ENCODE measurements at regions not wholly inside any gene's neighbourhood (a gene's known extent, or its start where the extent isn't known, plus 50 kb on each side); places are given as distances from the start of the nearest gene placed in this dataset.

DNA sequence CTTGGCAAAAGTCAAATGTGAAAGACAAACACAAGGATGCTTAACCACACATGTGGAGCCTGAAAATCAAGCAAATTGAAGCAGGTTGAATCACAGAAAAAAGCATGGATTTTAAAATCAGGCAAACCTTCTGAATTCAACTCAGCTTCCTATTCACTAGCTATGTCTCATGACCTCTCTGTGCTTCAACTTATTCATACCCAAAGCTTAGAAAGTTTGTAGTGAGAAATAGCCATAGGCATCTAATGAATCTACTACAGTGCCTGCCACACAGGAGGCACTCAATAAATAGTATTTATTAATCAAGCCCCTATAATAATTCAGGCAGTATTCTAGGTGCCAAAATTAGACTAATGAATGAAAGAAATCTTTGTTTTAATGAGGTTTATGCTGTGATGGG lies 112.2 kb upstream of the TNFAIP3 start:
- FAIRE-seq (no peak), DNase-seq (ENCODE audit: low spot score) (no peak)

DNA sequence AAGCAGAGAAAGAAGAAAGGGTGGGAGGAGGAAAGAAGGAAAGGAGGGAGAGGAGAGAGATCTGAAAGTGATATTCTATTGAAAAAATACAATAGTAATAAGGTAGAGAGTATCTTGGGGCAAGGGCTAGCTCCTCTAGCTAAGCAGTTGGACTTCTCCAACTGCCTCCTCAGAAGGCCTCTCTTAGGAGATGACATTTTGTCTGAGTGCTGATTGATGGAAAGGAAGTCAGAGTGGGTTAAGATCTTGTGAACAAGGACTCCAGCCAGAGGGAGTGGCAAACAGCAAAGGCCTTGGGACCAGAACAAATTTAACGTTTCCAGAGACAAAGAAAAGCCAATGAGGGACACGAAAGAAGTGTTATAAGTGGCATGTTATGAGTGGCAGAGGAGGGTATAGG lies 111.8 kb upstream of the TNFAIP3 start:
- no peak for DNase-seq (ENCODE audit: low spot score)
- FAIRE-seq: no peak

DNA sequence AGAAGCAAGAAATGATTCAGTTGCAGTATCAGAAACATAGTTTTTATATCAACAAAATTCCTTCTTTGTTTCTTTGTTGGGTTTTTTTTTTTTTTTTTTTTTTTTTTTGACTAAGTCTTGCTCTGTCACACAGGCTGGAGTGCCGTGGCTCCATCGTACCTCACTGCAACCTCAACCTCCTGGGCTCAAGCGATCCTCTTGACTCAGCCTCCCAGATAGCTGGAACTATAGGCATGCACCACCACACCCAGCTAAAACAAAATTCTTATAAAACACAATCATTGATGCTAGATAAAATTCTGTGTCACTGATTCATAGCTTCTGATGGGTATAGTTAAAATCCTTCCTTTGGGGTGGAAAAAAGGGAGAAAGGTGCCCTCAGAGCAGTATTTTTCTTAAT lies 110.3 kb upstream of the TNFAIP3 start:
- FAIRE-seq (no peak), DNase-seq (ENCODE audit: low spot score) (no peak)

DNA sequence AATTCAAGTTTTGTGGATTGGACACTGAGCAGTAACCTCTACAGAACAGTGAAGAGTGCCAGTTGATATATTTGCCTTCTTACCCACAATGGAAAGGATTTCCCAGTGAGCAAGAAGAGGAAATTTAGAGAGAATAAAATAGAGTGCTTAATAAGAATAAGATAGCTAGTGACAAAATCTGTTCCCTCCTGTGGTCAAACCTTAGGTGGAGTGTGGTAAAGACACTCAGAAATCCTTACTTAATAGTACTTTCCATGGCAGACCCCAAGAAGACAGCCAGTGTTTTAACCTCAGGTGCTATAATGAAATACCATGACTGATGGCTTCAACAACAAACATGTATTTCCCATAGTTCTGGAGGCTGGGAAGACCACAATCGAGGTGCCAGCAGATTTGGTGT lies 108.4 kb upstream of the TNFAIP3 start:
- no peak for FAIRE-seq
- no peak for DNase-seq (ENCODE audit: low spot score)

DNA sequence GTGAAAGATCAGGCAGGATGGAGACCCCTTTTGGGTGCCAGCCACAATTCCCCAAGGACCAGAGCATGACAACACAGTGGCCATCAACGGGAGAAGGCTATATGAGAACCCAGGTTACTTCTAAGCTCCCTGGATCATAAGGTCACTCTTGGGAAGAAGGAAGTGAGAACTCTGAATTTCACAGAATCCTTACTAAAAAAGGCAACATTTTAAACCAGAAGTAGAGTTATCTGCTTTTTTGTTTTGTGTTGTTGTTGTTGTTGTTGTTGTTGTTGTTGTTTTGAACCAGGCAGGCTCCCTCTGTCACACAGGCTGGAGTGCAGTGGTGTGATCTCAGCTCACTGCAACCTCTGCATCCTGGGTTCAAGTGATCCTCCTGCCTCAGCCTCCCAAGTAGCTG lies 107.4 kb upstream of the TNFAIP3 start:
- FAIRE-seq (no peak), DNase-seq (ENCODE audit: low spot score) (no peak)

DNA sequence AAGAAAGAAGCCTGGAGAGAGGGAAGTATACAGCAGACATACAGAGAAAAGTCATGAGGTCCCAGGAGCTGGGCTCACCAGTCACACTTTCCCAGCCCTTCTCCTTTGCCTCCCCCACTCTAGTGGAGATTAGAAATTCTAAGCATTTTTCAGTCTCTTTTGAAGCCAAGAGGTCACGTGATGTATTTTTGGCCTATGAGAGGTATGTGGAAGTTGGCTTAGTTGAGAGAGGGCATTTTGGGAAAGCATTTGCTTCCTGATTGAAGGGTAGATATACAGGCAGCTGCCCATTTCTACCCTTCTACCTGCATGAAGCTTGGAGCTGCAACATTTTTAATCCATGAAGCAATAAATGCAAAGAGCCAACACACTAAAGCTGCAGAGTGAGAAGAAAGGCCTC lies 106.0 kb upstream of the TNFAIP3 start:
- DNase-seq (ENCODE audit: low spot score): no peak
- no peak for FAIRE-seq

DNA sequence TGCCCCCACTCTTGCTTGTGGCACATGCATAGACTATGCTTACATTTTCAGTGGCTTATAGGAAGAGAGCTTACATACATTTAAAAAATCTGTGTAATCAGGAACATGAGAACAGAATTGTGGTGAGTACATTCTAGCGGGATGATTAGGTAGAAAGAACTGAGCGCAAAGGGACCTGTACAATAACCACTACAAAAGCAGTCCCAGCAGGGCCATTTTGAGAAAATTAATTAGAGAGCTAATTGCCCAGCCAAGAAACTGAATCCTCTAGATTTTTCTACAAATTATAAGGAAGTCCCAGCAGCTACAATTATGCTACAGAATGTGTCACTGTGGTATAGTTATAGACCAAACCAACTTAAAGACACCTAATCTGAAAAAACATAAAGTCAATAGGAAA lies 105.6 kb upstream of the TNFAIP3 start:
- FAIRE-seq: no peak
- no peak for DNase-seq (ENCODE audit: low spot score)

DNA sequence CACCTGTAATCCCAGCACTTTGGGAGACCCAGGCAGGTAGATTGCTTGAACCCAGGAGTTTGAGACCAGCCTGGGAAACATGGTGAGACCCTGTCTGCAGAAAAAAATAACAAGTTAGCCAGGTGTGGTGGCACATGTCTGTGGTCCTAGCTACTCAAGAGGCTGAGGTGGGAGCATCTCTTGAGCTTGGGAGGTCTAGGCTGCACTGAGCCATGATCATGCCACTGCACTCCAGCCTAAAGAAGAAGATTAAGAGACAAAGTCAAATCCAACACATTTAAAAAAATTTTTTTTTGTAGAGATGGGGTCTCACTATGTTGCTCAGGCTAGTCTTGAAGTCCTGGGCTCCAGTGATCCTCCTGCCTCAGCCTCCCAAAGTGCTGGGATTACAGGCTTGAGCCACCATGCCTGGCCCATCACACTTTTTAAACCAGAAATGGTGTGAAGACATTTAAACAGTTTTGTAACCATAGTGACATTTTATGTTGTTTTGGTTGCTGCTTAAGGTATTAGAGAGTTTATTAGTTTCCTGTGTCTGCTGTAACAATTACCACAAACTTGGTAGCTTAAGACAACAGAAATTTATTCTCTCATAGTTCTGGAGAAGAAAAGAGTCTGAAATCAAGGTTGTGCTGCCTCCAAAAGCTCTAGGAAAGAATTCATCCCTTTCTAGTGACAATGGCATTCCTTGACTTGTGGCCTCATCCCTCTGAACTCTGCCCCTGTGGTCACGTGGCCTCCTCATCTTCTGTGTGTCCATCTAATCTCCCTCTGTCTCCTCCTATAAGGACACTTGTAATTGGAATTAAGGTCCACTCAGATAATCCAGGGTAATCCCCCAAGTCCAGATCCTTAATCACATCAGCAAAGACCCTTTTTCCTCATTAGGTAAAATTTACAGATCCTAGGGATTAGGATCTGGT lies 104.6 kb upstream of the TNFAIP3 start:
- no peak for FAIRE-seq

DNA sequence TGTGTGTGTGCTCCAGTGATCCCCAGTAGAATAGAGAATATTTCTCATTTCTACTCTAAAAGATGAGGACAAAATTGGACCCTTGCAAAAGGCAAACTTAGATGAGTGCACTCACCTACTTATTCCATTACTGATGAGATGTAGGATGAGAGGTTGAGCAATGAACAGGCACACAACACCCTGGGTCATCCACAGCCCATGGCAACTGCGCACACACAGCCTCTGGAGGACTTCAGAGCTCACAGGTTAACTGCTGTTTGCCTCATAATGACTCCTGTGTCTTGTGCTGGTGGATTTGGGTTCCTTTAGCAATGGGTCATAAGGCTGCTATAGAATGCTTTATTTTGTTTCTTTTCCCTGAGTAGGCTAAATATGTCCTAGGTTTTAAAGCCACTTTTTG lies 103.6 kb upstream of the TNFAIP3 start:
- FAIRE-seq (no peak), DNase-seq (ENCODE audit: low spot score) (no peak)

More for the DNA sequence above, 104.6 kb upstream of the TNFAIP3 start:
- no peak for DNase-seq (ENCODE audit: low spot score)

DNA sequence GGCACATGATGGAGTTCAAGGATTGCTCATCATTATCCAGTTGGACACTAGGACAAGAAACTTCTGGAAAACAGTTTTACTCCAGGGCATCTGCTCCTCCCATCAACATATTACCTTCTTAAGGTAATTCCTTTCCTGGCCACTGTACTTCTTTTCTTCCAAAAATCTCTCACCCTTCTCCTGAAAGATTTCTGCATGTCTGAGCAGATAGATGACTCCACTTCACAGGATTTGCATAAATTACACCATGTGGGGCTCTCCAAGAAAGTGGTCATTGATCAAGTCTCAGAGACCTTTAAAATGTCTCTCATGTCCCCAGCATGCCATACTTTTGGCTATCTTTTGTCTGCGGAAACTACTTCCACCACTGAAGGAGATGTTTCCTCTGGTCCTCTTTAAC lies 103.2 kb upstream of the TNFAIP3 start:
- FAIRE-seq: no peak
- no peak for DNase-seq (ENCODE audit: low spot score)

DNA sequence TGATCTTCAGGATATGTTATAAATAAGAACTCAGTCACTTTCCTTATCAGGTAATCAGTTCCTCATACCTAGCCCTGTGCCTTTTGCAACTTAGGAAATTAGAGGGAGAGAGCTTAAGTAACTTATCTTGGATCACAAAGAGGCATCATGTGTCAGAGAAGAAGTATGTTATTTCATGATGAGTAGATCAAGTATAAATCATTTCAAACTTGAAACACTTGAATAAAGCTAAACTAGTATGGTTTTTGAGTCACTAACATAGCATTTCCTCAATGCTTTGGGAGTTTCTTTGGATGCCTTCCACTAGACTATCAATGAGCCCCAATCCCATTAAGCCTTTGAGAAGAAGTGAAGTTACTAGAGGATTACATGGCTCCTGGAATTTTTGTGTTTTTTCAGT lies 102.6 kb upstream of the TNFAIP3 start:
- FAIRE-seq (no peak), DNase-seq (ENCODE audit: low spot score) (no peak)

DNA sequence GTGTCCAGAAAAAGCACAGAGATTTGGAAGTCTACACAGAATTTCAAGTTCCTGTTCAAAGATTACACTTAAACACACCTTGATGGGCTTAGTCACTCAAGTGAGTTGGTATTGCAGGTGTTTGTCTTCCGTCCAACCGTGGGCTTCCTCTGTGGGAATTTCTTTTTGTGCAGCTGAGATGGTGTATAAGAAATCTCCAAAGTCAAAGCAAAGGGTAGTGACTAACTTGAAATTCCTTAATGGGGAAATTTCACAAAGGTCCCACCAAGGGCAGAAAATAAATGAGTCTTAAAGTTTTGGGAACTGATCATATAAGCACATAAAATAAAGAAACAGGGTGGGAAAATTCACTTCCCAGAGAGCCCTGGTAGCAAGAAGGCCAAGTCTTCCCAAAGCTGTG lies 102.0 kb upstream of the TNFAIP3 start:
- no peak for FAIRE-seq

DNA sequence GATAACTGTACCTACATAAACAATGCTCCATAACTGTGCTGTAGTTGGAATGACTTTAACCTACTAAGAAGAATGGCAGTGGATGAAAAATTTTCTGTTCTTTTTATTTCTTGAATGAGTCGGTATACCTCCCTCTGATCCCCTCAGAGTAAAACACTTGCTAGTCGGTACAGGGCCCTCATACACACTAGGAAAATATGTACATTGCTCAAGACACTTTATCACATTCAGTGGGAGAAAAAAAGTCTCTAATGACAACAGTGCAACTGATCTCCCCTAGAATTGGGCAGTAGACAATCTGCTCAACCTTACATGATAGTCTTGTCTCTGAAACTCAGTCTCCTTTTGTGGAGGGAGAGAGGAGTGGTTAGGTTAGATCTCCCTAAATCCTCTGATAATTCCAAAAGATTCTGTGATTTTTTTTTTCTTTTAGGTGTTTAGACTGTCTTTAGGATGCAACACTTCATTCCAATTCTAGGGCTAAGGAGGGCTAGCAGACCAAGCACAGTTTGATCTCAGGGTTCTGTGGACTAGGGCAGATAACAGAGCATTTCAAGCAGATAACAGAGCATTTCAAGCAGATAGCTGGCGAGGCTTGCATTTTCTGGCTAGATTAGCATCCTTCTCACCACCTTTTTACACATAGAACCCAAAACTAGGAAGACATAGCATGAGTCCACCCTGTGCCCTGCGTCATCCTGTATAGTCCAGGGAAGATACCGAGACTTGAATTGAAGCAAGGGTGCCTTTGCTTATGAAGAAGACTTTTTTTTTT lies 100.3 kb upstream of the TNFAIP3 start:
- no peak for DNase-seq (ENCODE audit: low spot score)
- no peak for FAIRE-seq

More for the DNA sequence above, 102.0 kb upstream of the TNFAIP3 start:
- no peak for DNase-seq (ENCODE audit: low spot score)

DNA sequence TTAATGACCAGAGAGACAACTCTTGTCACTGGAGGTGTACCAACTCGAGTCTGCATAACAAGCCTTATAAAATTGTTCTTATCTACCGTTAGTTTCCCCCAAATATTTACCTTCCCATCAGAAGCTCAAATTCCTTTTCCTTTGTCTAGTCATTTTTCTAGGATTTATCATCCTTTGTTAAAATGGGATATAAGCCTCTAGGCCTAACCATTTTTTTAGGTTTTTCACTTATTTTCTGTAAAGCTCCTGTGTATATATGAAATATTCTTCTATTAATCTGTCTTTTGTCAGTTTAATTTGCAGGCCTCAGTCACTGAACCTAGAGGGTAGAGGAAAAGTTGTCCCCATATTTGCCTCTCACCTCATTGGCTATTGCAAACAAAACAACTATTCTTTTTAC lies 99.6 kb upstream of the TNFAIP3 start:
- no peak for FAIRE-seq

DNA sequence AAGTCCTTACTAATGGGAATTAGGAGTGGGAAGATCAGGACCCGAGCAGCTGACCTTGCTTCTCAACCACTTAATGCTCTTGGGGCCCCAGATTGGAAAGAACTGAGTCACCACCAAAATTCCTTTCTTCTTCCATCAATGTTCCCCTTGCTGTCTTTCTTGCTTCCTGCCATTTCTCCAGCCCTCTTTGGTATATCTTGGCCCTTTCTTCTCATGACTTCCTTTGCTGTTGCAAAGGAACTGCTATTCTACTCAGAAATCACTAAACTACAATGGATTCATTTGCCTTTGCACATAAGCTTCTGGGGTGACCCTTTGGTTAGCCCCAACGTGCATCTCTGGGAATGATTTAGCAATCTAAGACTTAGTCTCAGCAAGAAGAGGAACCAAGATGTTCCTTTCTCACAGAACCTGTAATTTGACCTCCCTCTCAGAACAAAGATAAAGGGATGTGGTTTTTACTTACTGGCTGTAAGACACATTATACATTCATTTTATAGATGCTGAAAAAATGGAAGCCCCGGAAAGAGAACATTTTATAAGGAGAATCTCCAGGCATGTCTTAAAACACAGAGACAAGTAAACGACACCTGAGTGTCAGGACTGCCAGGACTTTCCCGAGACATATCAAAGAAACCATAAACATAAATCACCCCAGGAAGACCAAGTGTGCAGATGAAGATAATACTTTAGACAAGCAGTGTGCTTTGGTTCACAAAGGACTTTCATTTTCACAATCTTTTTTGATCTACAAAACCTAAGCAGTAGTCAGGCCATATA lies 99.0 kb upstream of the TNFAIP3 start:
- FAIRE-seq (no peak), DNase-seq (ENCODE audit: low spot score) (no peak)

More for the DNA sequence above, 99.6 kb upstream of the TNFAIP3 start:
- no peak for DNase-seq (ENCODE audit: low spot score)

DNA sequence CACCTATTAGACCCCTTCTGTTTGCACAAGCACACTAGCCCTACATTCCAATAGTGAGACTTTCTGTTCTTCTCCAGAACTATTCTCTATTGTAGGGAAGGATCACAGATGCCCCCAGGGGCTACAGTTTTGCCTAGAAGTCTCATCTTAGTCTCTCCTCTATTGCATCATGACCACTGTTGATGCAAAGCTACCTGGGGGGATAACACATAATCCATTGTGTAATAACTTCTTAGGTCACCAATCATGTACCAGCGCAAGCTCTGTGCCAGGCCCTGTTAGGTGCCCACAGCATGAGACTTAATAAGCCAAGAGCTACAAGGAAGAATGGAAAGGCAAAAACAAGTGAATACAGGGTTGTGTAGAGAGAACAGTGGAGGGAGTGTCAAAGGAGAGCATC lies 98.1 kb upstream of the TNFAIP3 start:
- FAIRE-seq (no peak), DNase-seq (ENCODE audit: low spot score) (no peak)

DNA sequence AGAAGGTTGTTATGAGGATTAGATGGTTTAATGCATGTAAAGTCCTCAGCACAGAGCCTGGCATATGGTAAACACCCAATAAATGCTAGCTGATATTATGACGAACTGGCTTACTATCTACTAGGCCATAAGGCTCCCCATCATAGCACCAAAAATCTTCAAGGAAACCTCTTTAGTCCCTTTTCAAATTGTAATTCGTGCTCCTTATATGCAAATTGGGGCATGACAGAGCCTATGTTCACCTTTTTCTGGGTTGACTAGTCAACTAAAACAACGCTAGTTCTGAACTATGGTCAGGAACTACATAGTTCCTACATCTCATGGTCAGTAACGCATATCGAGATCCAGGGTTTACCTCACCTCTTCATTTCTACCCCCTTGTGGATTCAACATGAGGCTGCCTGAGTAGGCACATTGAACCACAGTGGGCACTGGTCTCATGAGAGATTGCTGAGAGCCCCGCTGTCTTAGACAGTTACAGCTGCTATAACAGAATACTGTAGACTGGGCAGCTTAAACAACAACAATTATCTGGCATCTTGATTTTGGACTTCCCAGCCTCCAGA lies 97.2 kb upstream of the TNFAIP3 start:
- no peak for FAIRE-seq
- no peak for DNase-seq (ENCODE audit: low spot score)

DNA sequence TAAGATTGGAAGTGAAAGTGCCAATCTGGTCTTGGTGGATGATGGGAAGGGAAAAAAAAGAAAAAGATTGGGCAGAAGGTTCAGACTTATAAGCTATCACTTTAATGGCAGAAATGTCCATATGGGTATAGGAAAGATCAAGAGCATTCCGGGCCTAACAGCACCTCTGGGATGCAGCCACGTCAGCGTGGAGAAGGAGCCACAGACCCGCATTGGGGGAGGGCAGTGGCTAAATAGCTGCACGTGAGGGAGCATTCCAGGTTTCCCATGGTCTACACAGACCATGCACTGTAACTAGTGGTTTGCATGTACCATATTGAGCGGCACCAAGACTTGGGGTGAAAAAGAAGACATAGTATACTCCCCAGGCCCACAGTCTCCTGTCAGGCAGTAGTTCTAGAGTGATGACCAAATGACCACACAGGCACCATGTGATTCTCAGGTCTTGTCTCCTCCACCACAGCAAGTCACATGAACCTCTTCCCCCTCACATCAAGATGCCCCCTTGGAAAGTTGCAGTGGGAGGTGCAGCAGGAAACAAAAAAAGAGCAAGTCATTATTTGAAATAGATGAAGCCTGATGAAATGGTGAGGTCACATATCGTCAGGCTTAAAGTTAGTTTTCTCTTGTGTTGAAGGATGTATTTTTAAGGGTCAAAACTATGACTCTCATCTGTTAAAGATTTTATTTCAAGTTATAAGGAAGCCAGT lies 94.4 kb upstream of the TNFAIP3 start:
- FAIRE-seq (no peak), DNase-seq (ENCODE audit: low spot score) (no peak)

DNA sequence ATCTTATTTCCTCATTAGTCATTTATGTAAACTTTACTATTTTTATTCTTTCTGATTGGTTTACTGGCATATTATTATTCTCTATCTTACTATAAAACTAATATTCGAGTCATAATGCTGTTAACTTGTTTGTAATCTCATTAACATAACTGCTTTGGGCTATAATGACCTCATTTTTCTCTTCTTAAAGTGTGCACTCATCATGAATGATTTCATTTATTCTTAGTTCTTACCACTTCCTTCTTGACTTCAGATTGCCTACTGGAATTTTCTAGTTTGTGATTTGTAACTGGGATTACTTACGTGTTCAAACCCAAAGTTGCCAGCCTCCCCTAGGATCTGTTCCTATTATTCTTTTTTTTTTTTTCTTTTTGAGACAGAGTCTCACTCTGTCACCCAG lies 91.8 kb upstream of the TNFAIP3 start:
- no peak for FAIRE-seq

DNA sequence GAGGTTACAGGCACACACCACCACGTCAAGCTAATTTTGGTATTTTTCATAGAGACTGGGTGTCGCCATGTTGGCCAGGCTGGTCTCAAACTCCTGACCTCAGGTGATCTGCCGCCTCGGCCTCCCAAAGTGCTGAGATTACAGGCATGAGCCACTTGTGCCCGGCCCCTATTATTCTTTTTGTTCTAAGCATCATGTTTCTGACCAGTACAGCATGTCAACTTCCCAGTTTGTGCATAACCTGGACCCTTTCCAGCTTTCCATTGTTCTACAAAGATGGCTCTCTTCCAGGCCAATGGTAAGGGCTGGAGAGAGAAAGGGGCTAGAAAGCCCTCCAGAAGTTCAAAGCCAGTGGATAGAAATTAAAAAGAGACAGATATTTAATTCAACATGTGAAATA lies 91.3 kb upstream of the TNFAIP3 start:
- no peak for FAIRE-seq
- no peak for DNase-seq (ENCODE audit: low spot score)

More for the DNA sequence above, 91.8 kb upstream of the TNFAIP3 start:
- no peak for DNase-seq (ENCODE audit: low spot score)

DNA sequence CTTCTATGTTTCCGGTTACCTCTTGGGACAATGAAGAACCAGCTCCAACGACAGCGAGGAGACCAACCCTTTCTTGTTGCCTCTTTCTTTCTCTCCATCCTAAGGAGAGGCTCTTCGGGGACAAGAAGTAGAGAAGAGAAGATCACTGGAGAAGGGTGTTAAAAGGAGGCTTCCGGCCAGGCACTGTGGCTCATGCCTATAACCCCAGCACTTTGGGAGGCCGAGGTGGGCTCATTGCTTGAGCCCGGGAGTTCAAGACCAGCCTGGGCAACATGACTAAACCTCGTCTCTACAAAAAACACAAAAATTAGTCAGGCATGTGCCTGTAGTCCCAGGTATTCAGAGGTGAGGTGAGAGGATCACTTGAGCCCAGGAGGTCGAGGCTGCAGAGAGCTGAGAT lies 90.8 kb upstream of the TNFAIP3 start:
- FAIRE-seq (no peak), DNase-seq (ENCODE audit: low spot score) (no peak)

Data from urothelium cell line (cell line).